ENCODE measurements at regions not wholly inside any gene's neighbourhood (a gene's known extent, or its start where the extent isn't known, plus 50 kb on each side); places are given as distances from the start of the nearest gene placed in this dataset.

DNA sequence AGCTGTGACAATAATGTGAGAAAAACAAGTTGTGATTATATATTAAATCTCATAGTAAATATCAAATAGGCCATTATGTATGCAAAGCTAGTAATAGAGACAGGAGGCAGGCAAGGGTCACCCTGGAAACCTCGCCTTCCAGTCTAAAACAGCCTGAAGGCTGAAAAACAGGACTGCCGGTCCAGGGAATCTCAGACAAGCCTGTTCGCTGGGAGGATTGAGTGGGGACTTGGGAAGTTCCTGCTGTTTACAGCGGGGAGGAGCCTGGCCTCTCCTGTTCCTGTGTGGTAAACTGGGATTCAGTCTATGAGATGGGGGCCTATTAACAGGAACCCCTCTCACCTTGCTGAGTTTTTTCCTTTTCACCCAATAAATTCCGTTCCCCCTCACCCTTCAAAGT lies 2317.3 kb downstream of the PCDH7 start:
- TF ChIP-seq, protein P1, sequence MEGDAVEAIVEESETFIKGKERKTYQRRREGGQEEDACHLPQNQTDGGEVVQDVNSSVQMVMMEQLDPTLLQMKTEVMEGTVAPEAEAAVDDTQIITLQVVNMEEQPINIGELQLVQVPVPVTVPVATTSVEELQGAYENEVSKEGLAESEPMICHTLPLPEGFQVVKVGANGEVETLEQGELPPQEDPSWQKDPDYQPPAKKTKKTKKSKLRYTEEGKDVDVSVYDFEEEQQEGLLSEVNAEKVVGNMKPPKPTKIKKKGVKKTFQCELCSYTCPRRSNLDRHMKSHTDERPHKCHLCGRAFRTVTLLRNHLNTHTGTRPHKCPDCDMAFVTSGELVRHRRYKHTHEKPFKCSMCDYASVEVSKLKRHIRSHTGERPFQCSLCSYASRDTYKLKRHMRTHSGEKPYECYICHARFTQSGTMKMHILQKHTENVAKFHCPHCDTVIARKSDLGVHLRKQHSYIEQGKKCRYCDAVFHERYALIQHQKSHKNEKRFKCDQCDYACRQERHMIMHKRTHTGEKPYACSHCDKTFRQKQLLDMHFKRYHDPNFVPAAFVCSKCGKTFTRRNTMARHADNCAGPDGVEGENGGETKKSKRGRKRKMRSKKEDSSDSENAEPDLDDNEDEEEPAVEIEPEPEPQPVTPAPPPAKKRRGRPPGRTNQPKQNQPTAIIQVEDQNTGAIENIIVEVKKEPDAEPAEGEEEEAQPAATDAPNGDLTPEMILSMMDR (IDR thresholded peaks at IDR 0.05; ENCODE audit: borderline replicate concordance, extremely low read depth, insufficient read depth): no peak
- H3K27ac ChIP-seq (ENCODE audit: low read depth in 2 of 2, low read length in 2 of 2): no peak overlapping the region
- no peak overlapping the region for H3K4me3 ChIP-seq (ENCODE audit: low read length in 3 of 3)
- H3K4me1 ChIP-seq (ENCODE audit: control insufficient read depth in 2 of 3, insufficient read depth in 2 of 3, low read depth in 1 of 3, low read length in 3 of 3): no peaks in the 10 kb centered on the region
- no peaks in the 10 kb centered on the region for H3K27me3 ChIP-seq (ENCODE audit: control insufficient read depth, insufficient read depth, low read length)
- intact Hi-C loops (cut with DNase I): no loop called here
- no peak overlapping the region for H3K9ac ChIP-seq (ENCODE audit: low read length in 3 of 3)
- FAIRE-seq (no peak), DNase-seq (no peak)
- no peaks in the 10 kb centered on the region for H3K36me3 ChIP-seq (ENCODE audit: control insufficient read depth in 2 of 3, insufficient read depth in 3 of 3, low read length in 3 of 3)
- H3K9me3 ChIP-seq (ENCODE audit: control insufficient read depth in 2 of 3, insufficient read depth in 1 of 3, low read length in 3 of 3): no peaks in the 10 kb centered on the region

DNA sequence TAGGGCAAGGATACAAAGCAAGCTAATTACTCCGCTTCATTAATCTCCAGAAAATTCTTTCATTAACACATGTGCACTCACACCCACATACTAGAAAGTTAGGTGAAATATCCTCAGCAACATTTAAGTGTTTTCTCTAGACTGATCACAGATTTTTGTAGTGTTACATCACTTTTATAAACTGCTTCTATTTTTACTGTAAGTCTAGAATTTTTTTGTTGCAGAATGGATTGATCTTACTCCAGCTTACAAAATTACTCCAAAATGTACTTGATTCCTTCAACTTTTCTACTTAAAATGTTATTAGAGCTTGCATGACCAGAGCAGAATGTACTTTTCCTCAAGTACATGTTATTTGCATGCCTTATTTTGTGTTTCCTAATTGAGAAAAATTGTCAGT lies 2325.2 kb downstream of the PCDH7 start:
- H3K27ac ChIP-seq (ENCODE audit: low read depth in 2 of 2, low read length in 2 of 2): no peak overlapping the region
- no peaks in the 10 kb centered on the region for H3K9me3 ChIP-seq (ENCODE audit: control insufficient read depth in 2 of 3, insufficient read depth in 1 of 3, low read length in 3 of 3)
- no peak overlapping the region for H3K9ac ChIP-seq (ENCODE audit: low read length in 3 of 3)
- H3K27me3 ChIP-seq (ENCODE audit: control insufficient read depth, insufficient read depth, low read length): no peaks in the 10 kb centered on the region
- intact Hi-C loops (cut with DNase I): no loop called here
- no peaks in the 10 kb centered on the region for H3K36me3 ChIP-seq (ENCODE audit: control insufficient read depth in 2 of 3, insufficient read depth in 3 of 3, low read length in 3 of 3)
- TF ChIP-seq, protein P1 (IDR thresholded peaks at IDR 0.05; ENCODE audit: borderline replicate concordance, extremely low read depth, insufficient read depth): no peak
- FAIRE-seq: no peak
- H3K4me3 ChIP-seq (ENCODE audit: low read length in 3 of 3): no peak overlapping the region
- no peak for DNase-seq
- no peaks in the 10 kb centered on the region for H3K4me1 ChIP-seq (ENCODE audit: control insufficient read depth in 2 of 3, insufficient read depth in 2 of 3, low read depth in 1 of 3, low read length in 3 of 3)

DNA sequence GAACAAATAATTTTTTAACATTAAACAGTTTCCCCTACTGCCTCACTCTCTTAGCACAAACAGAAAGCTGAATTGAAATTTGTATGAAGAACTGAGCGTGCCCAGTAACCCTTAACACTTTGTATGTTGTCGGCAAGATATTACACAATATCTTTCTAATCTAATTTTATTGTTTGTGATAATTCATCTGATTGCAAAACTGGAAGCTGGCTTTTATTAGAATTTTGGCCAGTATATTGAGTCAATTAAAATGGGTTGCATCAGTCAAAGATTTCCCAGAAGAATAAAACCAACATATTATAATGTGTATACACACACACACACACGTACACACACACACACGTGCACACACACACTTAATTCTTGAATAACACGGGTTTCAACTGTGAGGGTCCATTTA lies 2332.1 kb downstream of the PCDH7 start:
- no peak for DNase-seq
- H3K27me3 ChIP-seq (ENCODE audit: control insufficient read depth, insufficient read depth, low read length): no peaks in the 10 kb centered on the region
- TF ChIP-seq, protein P1 (IDR thresholded peaks at IDR 0.05; ENCODE audit: borderline replicate concordance, extremely low read depth, insufficient read depth): no peak
- intact Hi-C loops (cut with DNase I): no loop called here
- no peak overlapping the region for H3K4me3 ChIP-seq (ENCODE audit: low read length in 3 of 3)
- H3K4me1 ChIP-seq (ENCODE audit: control insufficient read depth in 2 of 3, insufficient read depth in 2 of 3, low read depth in 1 of 3, low read length in 3 of 3): no peaks in the 10 kb centered on the region
- H3K27ac ChIP-seq (ENCODE audit: low read depth in 2 of 2, low read length in 2 of 2): no peak overlapping the region
- FAIRE-seq: no peak
- H3K9ac ChIP-seq (ENCODE audit: low read length in 3 of 3): no peak overlapping the region
- H3K36me3 ChIP-seq (ENCODE audit: control insufficient read depth in 2 of 3, insufficient read depth in 3 of 3, low read length in 3 of 3): no peaks in the 10 kb centered on the region
- H3K9me3 ChIP-seq (ENCODE audit: control insufficient read depth in 2 of 3, insufficient read depth in 1 of 3, low read length in 3 of 3): no peaks in the 10 kb centered on the region

DNA sequence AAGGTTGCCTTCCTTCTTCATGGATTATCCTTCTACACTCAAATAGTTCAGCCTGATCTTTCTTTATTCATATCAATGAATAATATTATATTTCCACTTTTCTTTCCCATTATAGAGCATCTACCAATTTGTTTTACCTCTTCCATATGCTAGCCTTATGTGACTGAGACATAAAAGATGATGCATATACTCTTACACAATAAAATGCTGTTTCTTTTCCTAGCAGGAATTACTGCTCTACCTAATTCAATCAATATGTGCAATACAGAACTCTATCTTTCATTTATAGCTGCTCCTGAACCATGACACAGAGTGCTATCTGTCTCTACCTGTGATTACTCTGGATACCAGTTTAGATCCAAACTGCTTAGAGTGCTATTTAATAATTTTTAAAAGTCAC lies 2334.0 kb downstream of the PCDH7 start:
- TF ChIP-seq, protein P1 (IDR thresholded peaks at IDR 0.05; ENCODE audit: borderline replicate concordance, extremely low read depth, insufficient read depth): no peak
- FAIRE-seq (no peak), DNase-seq (no peak)
- Histone ChIP-seq H3K4me1 (ENCODE audit: control insufficient read depth in 2 of 3, insufficient read depth in 2 of 3, low read depth in 1 of 3, low read length in 3 of 3) (no peaks in the 10 kb centered on the region), H3K27ac (ENCODE audit: low read depth in 2 of 2, low read length in 2 of 2) (no peak overlapping the region), H3K36me3 (ENCODE audit: control insufficient read depth in 2 of 3, insufficient read depth in 3 of 3, low read length in 3 of 3) (no peaks in the 10 kb centered on the region), H3K9me3 (ENCODE audit: control insufficient read depth in 2 of 3, insufficient read depth in 1 of 3, low read length in 3 of 3) (no peaks in the 10 kb centered on the region), H3K27me3 (ENCODE audit: control insufficient read depth, insufficient read depth, low read length) (no peaks in the 10 kb centered on the region), H3K9ac (ENCODE audit: low read length in 3 of 3) (no peak overlapping the region), H3K4me3 (ENCODE audit: low read length in 3 of 3) (no peak overlapping the region)
- intact Hi-C loops (cut with DNase I): no loop called here

Data from kidney (tissue), 13 donors.